ENCODE measurements at regions not wholly inside any gene's neighbourhood (a gene's known extent, or its start where the extent isn't known, plus 50 kb on each side); places are given as distances from the start of the nearest gene placed in this dataset.

DNA sequence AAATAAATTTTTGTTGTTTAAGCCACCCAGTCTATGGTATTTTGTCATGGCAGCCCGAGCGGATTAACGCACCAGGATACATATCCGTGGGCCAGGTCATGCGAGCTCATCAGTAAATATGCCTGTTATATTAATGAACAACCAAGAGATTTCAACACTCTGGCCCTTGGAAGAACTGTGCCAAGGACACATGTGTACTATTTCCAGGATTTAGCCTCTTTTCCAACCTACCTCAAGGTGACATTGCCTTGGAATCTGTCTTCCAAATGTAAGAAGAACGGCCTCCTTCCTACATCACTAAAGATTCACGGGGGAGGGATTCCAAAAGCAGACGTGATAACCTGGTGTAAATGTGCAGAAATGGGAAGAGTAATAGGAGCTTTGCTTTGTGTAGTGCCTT is 72.8 kb upstream of the DYNLRB2 start:
- TF ChIP-seq, protein P1, sequence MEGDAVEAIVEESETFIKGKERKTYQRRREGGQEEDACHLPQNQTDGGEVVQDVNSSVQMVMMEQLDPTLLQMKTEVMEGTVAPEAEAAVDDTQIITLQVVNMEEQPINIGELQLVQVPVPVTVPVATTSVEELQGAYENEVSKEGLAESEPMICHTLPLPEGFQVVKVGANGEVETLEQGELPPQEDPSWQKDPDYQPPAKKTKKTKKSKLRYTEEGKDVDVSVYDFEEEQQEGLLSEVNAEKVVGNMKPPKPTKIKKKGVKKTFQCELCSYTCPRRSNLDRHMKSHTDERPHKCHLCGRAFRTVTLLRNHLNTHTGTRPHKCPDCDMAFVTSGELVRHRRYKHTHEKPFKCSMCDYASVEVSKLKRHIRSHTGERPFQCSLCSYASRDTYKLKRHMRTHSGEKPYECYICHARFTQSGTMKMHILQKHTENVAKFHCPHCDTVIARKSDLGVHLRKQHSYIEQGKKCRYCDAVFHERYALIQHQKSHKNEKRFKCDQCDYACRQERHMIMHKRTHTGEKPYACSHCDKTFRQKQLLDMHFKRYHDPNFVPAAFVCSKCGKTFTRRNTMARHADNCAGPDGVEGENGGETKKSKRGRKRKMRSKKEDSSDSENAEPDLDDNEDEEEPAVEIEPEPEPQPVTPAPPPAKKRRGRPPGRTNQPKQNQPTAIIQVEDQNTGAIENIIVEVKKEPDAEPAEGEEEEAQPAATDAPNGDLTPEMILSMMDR (conservative IDR thresholded peaks at IDR 0.05; ENCODE audit: low read depth, low read length) = no peak
- no peak for TF ChIP-seq EZH2 (IDR thresholded peaks at IDR 0.05; ENCODE audit: low read length, unreplicated experiment)
- no peak for TF ChIP-seq EZH2phosphoT487 (IDR thresholded peaks at IDR 0.05; ENCODE audit: borderline replicate concordance, low read length)

Data from PC-3 (cell line).